ENCODE measurements at regions not wholly inside any gene's neighbourhood (a gene's known extent, or its start where the extent isn't known, plus 50 kb on each side); places are given as distances from the start of the nearest gene placed in this dataset.

DNA sequence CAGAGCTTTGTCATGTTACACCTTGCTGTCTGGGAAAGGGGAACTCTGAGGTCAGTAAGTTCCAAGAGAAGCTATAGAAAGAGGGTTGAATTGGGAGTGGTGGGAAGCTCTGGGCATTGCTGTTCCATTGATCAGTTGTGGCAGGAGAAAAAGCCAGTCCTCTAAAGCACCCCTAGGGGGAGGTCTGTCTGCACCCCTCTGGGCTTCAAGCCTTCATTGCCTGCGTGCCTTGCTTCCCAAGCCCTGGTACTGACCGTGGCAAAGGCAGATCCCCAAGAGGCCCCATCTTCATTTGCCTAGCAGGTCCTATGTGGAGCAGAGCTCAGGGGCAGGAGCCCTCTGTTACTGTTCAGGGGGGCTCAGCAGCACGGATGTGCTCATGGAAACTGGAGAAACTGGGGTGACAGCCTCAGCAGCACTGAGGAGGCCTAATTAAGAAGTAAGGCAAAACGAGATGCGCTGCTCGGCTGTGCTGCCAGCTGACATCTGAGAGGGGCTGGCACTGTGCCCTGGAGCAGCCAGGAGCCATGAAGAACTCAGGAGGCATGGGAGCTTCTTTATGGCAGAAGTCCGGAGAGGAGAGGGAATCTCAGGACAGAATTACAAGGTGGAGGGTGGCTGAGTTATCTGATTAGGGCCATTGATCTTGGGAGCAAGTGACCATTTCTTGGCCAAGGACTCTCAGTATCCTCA is 270.9 kb downstream of the RPLP1 start:
- H3K27ac ChIP-seq: no peak overlapping the region
- no peak for DNase-seq (ENCODE audit: low read depth, low spot score)

DNA sequence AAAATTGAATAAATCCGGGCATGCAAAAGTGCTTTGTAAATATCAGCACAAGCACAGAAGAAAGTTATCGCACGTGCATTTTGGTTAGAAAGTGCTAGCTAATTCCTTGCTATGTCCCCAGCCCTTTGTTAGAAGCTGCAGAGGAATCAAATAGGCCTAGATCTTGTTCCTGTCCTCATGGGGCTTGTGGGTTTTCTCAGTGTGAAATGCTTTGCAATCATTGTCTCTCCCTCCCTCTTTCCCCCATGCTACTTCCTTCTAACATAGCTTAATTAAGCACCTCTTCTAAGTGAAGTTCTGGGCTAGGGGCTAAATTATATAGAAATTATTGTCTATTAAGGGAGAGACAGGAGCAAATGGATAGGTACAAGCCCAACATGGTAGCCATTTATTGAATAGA is 271.7 kb downstream of the RPLP1 start:
- no peak for DNase-seq (ENCODE audit: low read depth, low spot score)
- H3K27ac ChIP-seq: no peak overlapping the region

DNA sequence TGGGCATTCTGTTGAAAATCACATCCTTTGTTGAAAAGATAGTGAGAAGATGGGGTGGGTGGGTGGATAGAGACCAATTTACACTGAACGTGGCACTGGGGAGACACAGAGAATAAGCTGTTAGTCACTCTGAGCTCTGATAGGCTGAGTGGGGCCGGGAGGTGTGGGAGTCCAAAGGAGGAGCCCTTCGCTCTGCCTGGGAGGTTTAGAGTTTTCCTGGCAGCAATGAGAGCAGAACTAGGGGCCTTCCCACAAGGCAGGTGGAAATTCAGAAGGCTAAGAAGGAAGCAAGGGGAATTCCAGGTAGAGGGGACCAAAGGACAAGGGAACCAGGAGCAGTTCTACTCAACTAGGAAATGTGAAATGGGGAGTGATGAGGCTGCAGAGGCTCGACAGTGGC is 272.7 kb downstream of the RPLP1 start:
- DNase-seq (ENCODE audit: low read depth, low spot score): no peak
- H3K27ac ChIP-seq: no peak overlapping the region

DNA sequence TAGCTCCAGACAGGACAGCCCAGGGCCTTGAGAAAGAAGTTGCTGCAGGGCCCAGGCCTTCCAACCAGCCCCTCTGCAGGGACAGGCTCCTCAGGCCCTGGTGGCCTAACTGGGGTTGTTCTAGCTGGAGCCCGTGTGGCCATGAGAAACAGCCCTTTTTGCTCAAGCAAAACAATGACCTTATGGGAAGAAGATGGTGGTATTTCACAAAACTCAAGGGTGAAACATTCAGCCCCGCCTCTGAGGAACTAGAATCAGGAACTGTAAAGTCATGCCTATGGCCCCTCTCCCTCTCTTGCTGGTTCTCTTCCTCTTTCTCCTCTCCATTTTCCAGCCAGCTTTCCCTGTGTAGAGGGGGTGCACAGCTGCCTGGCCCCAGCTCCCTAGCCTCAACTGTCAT is 273.3 kb downstream of the RPLP1 start:
- no peak overlapping the region for H3K27ac ChIP-seq
- no peak for DNase-seq (ENCODE audit: low read depth, low spot score)

DNA sequence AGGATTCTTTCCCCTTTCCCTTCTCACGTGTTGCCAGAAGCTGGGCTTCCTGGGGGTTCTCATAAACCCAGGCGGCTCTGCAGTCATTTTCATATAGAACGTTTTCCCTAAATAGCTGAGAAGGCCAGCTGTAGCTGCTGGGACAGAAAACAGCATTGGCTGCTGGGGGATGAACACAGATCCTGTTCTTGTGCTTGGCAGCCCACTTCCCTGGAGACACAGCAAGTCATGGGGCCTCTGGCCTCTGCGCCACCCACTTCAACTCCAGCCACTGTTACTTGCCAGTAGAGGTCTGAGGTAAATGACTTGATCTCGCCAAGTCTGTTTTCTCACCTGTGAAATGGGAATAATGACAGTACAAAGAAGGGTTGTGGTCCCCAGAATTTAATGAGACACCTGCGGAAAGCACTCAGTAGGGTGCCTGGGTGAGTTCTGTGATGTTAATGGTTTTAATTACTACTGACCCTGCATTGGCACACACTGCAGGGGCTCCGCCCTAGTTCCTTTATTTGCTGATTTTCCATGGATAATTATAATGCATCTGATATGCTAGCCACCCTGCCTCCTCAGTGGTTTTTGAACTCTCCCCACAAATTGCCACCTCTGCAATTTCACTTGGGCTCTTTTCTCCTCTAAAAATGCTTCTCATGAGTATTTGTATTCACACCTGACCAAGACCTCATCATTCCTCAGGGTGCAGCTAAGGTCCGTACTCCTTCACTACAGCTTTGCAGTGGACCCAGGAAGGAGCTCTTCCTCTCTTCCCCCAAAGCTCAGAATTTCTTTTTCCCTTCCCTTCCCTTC is 274.7 kb downstream of the RPLP1 start:
- no peak for DNase-seq (ENCODE audit: low read depth, low spot score)
- no peak overlapping the region for H3K27ac ChIP-seq

DNA sequence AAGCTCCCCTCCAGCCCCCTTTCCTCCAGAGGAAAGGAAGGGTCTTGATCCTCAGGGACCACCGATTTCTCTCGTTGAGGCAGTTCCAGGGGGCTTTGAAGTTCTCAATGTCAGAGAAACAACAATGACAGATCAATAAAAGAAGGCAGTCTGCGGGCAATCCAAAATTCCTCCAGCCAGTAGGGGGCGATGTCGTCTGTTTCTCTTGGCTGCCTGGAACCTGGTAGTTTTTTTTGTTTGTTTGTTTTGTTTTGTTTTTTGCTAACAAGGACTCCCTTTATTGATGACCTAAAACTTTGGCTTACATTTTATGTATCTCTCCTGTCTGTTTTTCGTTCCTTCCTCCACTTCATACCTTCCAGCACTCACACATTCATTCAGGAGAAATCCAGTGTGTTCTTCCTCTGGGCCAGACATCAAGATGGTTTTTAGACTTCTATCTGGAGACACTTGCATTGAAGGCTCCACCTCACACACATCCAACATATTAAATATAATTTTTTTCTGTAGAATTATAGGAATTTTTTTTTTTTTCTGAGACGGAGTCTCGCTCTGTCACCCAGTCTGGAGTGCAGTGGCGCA is 276.6 kb downstream of the RPLP1 start:
- no peak overlapping the region for H3K27ac ChIP-seq
- no peak for DNase-seq (ENCODE audit: low read depth, low spot score)

DNA sequence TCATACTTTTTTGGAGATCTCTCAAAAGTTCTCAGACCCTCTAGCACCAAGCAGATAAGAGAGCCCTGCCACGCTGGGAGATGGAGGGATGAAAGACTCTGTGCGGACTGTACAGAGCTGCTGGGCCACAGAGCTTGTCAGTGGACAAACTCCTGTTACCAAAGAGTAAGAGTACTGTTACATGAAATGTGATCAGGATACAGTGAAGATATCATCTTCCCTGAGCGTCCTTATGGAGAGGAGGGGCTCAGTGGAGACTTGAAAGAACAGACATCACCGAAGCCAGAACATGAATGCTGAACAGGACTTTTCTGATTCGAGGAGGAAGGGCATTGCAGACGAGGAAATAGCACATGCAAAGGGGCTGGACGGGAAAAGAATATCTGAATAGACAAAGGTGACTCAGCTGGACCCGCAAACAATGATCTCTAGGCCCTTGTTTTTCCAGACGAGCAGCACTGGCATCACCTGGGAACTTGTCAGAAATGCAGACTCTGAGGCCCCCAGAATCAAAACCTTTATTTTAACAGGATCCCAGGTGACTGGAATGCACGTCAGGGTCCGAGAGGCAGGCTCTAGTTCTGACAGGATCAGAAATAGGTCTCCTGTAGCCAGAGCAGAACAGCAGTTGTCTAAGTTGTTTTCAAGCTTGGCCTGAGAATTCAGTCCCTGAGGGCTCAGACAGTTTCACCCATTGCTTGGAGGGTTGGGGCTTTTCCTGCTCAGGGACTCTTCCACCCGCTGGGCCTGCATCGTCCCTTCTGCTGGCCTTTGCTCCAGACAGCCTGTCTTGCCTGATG is 277.9 kb downstream of the RPLP1 start:
- no peak overlapping the region for H3K27ac ChIP-seq
- no peak for DNase-seq (ENCODE audit: low read depth, low spot score)

DNA sequence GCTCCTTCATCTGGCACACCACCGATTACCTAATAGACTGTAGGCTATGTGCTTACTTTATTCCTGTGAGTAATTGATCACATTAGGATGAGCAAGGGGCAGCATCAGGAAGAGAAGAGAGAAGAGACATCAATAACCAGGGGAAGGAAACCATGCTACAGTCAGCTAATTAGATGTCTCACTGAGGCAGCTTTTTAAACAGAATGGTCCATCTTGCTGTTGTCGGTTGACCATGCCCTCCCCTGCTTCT is 278.4 kb downstream of the RPLP1 start:
- no peak overlapping the region for H3K27ac ChIP-seq
- no peak for DNase-seq (ENCODE audit: low read depth, low spot score)

DNA sequence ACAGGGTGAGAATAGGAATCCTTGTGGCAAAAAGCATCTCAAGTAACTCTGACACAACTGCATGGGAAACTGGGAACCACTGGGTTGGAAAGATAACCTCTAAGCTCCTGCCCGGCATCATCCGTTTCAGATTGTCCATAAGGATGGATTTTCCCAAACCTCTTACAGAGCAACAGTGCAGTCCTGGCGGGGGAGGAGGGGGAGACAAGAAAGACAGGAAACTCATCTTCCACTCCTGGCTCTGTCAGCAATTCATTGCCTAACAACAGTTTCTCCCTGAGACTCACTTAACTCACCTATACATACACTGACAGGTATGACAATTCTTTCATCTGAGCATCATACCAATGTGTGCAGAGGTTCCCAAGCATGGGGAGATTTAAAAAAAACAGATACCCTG is 279.0 kb downstream of the RPLP1 start:
- no peak for DNase-seq (ENCODE audit: low read depth, low spot score)
- H3K27ac ChIP-seq: no peak overlapping the region

DNA sequence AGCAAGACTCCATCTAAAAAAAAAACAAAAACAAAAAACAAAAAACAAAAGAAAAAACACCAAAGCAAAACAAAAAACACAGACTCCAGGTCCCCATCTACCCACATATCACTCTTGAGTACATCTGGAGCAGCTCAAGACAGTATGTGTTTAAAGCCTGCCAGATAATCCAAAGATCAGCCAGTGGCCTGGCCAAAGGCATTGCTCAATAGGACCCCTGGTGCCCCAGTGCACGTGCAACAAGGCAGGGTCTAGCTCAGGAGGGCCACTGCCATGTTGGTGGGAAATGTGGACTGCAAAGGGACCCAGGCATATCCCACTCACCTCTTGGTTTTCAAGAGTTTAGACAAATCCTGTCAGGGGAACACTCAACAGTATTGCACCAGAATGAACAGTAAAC is 279.5 kb downstream of the RPLP1 start:
- no peak overlapping the region for H3K27ac ChIP-seq
- DNase-seq (ENCODE audit: low read depth, low spot score): no peak

DNA sequence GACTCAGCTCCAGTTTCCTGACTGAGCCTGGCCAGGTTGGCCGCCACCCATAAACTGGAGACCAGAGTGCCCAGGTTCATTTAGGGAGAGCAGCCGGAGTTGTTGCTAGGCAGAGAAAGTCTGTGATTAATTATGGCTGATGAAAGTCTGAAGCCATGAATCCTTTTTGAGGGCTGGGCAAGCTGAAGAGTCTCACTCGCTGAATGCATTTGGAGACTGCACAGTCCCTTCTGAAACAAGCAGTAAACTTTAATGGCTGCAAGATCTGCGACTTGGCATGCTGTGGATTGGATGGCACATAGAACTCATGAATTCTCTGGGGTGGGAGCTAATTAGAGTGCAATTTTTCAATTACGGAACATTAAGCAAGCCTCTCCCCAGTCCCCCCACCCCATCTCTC is 282.1 kb downstream of the RPLP1 start:
- H3K27ac ChIP-seq: no peak overlapping the region

DNA sequence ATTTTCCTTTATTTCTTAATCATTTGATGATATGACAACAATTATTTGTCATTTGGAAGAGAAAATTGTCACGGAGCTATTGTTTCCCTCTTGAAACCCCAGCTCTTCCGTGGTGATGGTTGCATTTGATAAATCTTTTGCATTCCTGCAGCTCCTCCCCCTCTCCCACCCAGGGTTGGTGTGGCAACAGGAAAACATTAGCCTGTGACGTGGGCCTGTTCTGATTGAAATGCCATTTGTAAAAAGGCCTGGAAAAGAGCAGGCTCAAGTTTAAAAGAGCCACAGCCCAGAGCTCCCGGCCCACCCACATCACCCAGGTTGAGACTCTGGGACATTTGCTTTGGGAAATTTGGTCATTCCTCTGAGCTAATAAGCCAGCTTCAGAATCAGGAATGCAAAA is 282.5 kb downstream of the RPLP1 start:
- H3K27ac ChIP-seq: no peak overlapping the region
- no peak for DNase-seq (ENCODE audit: low read depth, low spot score)

More for the DNA sequence above, 282.1 kb downstream of the RPLP1 start:
- no peak for DNase-seq (ENCODE audit: low read depth, low spot score)

DNA sequence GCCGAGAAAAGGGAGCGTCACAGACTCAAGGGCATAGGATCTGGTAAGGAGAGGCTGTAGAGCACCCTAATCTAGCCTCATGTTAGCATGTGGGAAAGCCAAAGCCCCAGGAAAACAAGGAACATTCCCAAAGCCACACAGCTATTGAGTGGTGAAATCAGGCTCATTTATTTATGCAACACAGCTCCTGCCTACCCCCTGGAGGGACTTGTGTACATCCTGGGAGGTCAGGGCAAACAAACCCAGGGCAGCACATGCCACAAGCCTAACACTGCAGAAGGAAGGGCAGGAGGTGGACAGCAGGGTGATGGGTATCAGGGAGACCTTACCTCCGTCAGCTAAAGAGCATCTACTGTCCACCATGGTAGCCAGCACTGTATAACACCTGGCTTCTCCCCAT is 283.5 kb downstream of the RPLP1 start:
- DNase-seq (ENCODE audit: low read depth, low spot score): no peak

DNA sequence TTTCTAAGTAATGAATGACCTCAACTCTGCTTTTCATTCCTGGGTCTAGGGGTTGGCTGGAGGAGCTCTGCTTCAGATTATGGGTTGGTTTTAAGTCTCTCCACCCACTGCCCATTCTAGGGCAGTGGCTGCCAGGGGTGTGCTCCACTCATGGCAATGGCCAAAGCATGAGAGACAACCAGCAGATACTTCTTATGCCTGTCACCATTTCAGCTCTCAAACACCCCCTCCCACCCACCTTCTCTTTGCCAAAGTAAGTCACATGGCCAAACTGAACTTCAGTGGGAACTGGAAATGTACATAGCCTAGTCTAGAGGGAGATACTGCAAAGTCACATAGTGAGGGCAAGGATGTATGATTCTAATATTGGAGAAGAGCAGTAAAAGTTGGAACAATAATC is 285.3 kb downstream of the RPLP1 start:
- no peak overlapping the region for H3K27ac ChIP-seq
- no peak for DNase-seq (ENCODE audit: low read depth, low spot score)

More for the DNA sequence above, 283.5 kb downstream of the RPLP1 start:
- no peak overlapping the region for H3K27ac ChIP-seq

DNA sequence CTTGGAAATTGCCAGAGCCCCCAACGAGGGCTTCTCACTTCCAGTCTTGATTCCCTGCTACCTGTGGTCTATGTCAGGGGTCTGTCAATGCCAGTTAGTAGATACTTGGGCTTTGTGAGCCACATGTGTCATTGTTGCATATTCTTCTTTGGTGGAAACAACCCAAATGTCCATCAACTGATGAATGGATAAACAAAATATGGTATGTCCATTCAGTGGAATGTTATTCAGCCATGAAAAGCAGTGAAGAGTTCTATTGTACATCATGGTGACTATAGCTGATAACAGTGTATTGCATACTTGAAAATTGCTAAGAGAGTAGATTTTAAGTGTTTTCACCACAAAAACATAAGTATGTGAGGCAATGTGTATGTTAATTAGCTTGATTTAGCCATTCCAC is 288.1 kb downstream of the RPLP1 start:
- H3K27ac ChIP-seq: no peak overlapping the region
- DNase-seq (ENCODE audit: low read depth, low spot score): no peak

DNA sequence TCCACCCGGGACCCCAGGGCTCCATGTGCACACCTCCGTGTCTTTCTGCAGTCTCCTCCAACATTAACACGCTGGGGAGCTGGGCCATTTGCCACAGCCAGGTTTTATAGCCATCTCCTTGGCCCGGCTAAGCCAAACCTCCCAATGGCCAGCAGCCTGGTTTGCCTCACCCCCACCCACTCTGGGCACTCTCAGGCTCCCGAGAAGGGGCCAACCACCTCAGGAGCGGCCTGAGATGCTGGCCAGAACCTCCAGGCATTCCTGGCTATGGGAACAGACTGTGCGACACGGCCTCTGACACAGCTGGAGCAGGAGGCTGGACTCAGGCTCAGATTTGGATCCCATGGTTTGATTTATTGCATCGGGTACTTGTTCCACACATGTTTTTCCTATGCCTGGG is 289.7 kb downstream of the RPLP1 start:
- no peak for DNase-seq (ENCODE audit: low read depth, low spot score)

DNA sequence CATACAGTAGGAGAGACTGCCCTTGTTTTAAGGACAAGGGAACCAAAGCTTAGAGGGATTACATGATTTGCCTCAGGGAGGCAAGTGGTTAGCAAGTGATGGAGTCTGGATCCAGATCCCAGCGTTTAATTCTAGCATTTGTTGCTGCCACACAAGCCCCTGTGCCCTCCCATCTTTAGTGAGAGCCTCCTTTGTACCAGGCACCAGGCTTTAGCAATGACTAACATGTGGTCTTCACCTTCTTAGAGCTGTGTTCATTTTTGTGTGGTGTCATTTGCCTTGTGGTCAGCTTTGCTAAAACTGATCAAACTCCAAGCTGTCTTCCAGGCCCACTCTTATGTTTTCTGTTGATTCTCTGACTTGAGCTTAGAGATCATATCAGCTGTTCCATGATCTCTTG is 290.5 kb downstream of the RPLP1 start:
- H3K27ac ChIP-seq: no peak overlapping the region
- no peak for DNase-seq (ENCODE audit: low read depth, low spot score)

More for the DNA sequence above, 289.7 kb downstream of the RPLP1 start:
- no peak overlapping the region for H3K27ac ChIP-seq

DNA sequence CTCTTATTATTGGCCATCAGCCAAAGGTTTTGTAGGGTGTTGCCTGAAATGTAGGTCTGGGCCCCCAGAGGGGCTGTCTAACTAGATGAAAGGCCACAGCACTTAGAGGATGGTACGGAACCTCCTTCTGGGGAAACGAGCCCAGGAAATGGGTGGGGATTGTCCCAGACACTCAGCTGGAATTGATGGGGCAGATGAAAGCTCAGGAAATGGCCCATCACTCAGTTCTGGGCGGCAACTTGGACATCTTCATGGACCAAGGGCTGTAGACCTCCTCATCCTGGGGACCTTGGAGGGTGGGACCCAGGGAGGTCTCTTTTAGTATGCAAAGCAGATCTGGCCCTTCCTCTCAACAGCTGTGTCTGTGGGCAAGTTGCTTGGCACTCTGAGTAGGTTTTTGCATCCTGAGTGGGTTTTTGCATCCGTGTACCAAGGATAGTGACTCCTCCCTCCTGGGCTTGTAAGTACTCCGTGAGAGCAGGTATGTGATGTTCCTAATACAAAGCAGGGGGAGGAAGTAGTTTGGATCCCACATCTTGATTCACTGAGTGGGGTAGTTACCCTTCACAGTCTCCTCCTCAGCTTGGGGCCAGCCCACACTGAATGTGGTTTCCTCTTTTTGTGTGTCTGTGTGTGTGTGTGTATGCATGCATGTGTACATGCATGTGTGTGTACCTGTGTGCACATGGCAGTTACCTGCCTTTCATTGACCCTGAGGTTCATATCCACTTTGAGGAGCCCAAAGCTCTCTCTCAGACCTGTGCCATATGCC is 292.0 kb downstream of the RPLP1 start:
- no peak for DNase-seq (ENCODE audit: low read depth, low spot score)
- H3K27ac ChIP-seq: no peak overlapping the region

DNA sequence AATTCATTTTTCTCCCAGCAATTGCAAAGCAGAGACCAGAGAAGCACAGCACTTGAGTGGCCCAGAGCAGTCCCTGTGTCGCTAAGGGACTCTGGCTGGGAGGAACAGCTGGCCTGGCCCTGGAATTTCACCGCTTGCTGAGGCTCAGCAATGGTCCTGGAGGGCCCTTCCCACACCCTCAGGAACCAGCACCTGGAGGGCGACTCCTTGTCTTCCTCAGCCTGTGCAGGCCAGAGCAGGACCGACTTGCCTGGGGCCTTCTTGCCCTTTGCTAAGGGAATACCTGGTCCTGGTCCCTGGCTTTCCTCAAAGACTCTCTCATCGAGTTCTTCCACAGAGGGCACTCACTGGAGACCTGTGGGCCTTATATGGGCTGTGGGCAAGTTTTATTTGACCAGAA is 294.6 kb downstream of the RPLP1 start:
- H3K27ac ChIP-seq: no peak overlapping the region
- no peak for DNase-seq (ENCODE audit: low read depth, low spot score)

DNA sequence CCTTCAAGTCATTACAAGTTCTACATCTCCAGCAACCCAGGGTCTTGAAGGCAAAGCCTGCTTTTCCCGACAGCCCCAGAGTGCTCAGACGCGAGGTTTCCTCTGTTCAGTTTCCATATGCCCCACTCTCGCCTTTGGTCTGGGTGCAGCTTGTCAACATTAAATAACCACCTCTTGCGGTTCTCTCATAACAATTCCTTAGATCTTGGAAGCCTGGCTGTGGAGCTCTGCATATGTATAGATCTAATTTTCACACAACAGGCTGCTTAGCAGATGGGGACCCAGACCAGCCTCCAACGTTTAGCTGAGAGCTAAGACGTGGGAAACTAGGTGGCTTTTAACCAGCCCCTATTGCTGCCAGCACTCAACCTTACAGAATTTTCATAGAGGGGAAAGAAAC is 295.5 kb downstream of the RPLP1 start:
- H3K27ac ChIP-seq: no peak overlapping the region
- no peak for DNase-seq (ENCODE audit: low read depth, low spot score)

Data from epithelial cell of prostate (primary cell).